ENCODE measurements at regions not wholly inside any gene's neighbourhood (a gene's known extent, or its start where the extent isn't known, plus 50 kb on each side); places are given as distances from the start of the nearest gene placed in this dataset.

GRCh38 chr21:35705237-35705887, 355.0 kb downstream of the SETD4 start:
- no peak for TF ChIP-seq CTCF (IDR thresholded peaks at IDR 0.05; ENCODE audit: low read length)
- TF ChIP-seq EZH2 (optimal IDR thresholded peaks at IDR 0.05; ENCODE audit: low read depth, low read length), result no peak
